ENCODE measurements at regions not wholly inside any gene's neighbourhood (a gene's known extent, or its start where the extent isn't known, plus 50 kb on each side); places are given as distances from the start of the nearest gene placed in this dataset.

DNA sequence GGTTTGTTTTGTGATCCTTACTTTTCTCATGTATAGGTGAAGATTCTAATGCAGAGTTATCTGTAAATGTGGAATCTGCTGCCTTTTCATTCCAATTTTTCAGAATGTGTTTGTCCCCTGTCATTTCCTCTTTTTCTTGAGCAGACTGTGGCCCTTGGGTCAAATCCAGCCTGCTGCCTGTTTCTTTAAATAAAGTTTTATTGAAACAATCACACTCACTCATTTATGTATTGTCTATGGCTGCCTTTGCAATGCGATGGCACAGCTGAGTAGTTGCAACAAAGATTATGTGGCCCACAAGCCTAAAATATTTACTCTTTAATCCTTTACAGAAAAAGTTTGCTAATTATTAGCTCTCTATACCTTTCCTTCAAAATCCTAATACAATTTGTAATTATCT lies 116.3 kb upstream of the NPHP3 start:
- no peak for TF ChIP-seq POLR2A (IDR thresholded peaks at IDR 0.05)
- TF ChIP-seq, protein P1, sequence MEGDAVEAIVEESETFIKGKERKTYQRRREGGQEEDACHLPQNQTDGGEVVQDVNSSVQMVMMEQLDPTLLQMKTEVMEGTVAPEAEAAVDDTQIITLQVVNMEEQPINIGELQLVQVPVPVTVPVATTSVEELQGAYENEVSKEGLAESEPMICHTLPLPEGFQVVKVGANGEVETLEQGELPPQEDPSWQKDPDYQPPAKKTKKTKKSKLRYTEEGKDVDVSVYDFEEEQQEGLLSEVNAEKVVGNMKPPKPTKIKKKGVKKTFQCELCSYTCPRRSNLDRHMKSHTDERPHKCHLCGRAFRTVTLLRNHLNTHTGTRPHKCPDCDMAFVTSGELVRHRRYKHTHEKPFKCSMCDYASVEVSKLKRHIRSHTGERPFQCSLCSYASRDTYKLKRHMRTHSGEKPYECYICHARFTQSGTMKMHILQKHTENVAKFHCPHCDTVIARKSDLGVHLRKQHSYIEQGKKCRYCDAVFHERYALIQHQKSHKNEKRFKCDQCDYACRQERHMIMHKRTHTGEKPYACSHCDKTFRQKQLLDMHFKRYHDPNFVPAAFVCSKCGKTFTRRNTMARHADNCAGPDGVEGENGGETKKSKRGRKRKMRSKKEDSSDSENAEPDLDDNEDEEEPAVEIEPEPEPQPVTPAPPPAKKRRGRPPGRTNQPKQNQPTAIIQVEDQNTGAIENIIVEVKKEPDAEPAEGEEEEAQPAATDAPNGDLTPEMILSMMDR (IDR thresholded peaks at IDR 0.05), result no peak

Measured in uterus (tissue), 2 donors.